Ovary (tissue), 3 donors: ENCODE measurements at regions not wholly inside any gene's neighbourhood (a gene's known extent, or its start where the extent isn't known, plus 50 kb on each side); places are given as distances from the start of the nearest gene placed in this dataset.

Experiments
- EP300 ChIP-seq: sonication (generic); formaldehyde crosslinking; IDR thresholded peaks from one replicate; pipeline ENCODE4 v1.6.1; 2017; ENCODE audit warnings: antibody characterized with exemption
- POLR2A ChIP-seq: fragments of 450-650 bp; IDR thresholded peaks from one replicate; pipeline ENCODE4 v1.6.1; 2017; ENCODE audit warnings: antibody characterized with exemption, mild to moderate bottlenecking, moderate library complexity
- TF ChIP-seq, protein P1 (sequence below), 3 donors: fragments of 450-650 bp in 2 of 3; fragments of 200-600 bp in 1 of 3; IDR thresholded peaks; one replicate each; pipeline versions ENCODE4 v1.5.1 to v1.8.0; 2016 to 2022; ENCODE audit warnings: antibody characterized with exemption in 3 of 3, mild to moderate bottlenecking in 1 of 3
- donor health status: DM: no; HTN: no; CAD: no.

DNA sequence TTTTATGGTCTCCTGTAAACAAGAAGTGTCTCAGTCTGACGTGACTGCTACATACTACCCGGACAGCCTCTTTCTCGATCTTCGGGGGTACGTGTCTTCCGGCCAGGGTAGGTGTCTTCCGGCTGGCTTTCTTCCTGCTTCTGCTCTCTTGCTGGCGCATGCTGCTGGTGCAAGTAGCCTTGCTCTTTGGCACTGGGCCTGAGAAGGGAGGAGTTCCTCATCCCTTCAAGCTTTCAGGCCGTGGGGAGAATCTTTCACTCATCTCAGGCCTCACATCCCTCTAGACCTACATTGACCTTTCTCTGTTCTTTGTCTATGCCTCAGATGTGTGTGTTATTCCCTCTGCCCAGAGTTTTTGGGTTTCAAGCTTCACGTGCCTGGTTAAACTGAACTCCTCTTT lies 130.4 kb downstream of the JCAD start:
- TF ChIP-seq, protein P1, sequence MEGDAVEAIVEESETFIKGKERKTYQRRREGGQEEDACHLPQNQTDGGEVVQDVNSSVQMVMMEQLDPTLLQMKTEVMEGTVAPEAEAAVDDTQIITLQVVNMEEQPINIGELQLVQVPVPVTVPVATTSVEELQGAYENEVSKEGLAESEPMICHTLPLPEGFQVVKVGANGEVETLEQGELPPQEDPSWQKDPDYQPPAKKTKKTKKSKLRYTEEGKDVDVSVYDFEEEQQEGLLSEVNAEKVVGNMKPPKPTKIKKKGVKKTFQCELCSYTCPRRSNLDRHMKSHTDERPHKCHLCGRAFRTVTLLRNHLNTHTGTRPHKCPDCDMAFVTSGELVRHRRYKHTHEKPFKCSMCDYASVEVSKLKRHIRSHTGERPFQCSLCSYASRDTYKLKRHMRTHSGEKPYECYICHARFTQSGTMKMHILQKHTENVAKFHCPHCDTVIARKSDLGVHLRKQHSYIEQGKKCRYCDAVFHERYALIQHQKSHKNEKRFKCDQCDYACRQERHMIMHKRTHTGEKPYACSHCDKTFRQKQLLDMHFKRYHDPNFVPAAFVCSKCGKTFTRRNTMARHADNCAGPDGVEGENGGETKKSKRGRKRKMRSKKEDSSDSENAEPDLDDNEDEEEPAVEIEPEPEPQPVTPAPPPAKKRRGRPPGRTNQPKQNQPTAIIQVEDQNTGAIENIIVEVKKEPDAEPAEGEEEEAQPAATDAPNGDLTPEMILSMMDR (IDR thresholded peaks at IDR 0.05), result no peak
- no peak for TF ChIP-seq POLR2A
- TF ChIP-seq EP300, result no peak
